Body of pancreas (tissue), 4 donors: ENCODE measurements at regions not wholly inside any gene's neighbourhood (a gene's known extent, or its start where the extent isn't known, plus 50 kb on each side); places are given as distances from the start of the nearest gene placed in this dataset.

Experiments
- CTCF ChIP-seq, 7 experiments: fragments of 450-650 bp in 4 of 7; fragments of 200-600 bp in 3 of 7; sonication (generic) in 3 of 7; IDR thresholded peaks; one replicate each; pipeline ENCODE4 v1.5.1; 2016 to 2019; ENCODE audit warnings: antibody characterized with exemption in 7 of 7
- POLR2A ChIP-seq, 3 donors: fragments of 450-650 bp; IDR thresholded peaks; one replicate each; pipeline ENCODE4 v1.6.1; 2016; ENCODE audit warnings: antibody characterized with exemption in 3 of 3, mild to moderate bottlenecking in 2 of 3

DNA sequence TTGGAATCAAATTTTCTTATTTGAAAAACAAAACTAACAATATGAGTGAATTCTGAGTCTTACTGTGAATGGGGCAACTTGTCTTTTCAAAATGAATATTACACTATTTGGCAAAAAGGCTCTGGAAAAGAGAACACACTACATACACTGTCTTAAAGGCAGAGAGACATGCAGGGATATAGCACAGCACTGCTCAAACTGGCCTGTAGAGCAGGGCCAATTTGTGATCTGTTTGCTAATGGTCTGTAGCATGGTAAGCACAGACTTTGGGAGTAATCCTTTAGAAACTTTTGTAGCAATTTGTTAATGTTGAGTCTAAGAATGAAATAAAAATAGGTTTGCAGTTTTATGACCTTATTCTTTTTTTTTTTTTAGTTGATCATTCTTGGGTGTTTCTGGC is 679.8 kb upstream of the SGO1 start:
- TF ChIP-seq POLR2A (IDR thresholded peaks at IDR 0.05) (no peak), CTCF (IDR thresholded peaks at IDR 0.05) (no peak)
